Dendritic cell treated with granulocyte-macrophage colony-stimulating factor and Interleukin-4, amounts not matched to agents 40 ng/mL and 50 ng/mL, for 4 days (primary cell): ENCODE measurements at regions not wholly inside any gene's neighbourhood (a gene's known extent, or its start where the extent isn't known, plus 50 kb on each side); places are given as distances from the start of the nearest gene placed in this dataset.

ENCODE experiments used
- H3K27ac Mint-ChIP-seq: one replicate; pipeline ENCODE4 v1.8.0; 2022; ENCODE audit warnings: mild to moderate bottlenecking, mixed read lengths
- H3K27me3 Mint-ChIP-seq: one replicate; pipeline ENCODE4 v1.8.0; 2022; ENCODE audit warnings: mild to moderate bottlenecking, mixed read lengths
- H3K36me3 Mint-ChIP-seq: one replicate; pipeline ENCODE4 v1.8.0; 2022; ENCODE audit warnings: low read depth, mixed read lengths
- H3K4me1 Mint-ChIP-seq: one replicate; pipeline ENCODE4 v1.8.0; 2022; ENCODE audit warnings: low read depth, mixed read lengths
- H3K4me3 Mint-ChIP-seq: one replicate; pipeline ENCODE4 v1.8.0; 2022; ENCODE audit warnings: mild to moderate bottlenecking, moderate library complexity, mixed read lengths
- H3K9me3 Mint-ChIP-seq: one replicate; pipeline ENCODE4 v1.8.0; 2022; ENCODE audit warnings: mixed read lengths
- intact Hi-C: fragments of 100-400 bp; cut with micrococcal nuclease; formaldehyde crosslinking; loops from one replicate; pipeline ENCODE4 v1.15.0; 2022

DNA sequence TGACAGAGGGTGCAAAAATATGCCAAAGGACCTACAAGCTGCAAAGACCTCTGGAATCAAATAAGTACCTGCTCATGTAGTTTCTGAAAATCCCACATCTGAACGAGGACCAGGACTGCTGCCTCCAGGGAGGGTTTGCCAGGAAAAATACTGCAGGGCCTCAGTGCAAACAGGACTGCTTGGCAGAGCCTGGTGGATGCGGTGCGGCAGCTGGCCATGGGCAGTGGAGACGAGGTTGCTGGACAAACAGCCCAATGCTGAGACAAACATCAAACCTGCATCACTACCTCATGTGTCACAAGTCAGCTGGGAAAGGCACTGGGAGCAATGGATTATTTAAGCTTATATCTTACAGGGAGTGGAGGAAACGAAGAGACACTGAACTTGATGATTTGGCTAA lies 238.8 kb downstream of the PAX1 start:
- Mint-ChIP-seq H3K27ac (no peak overlapping the region), H3K4me1 (no peaks in the 10 kb centered on the region), H3K4me3 (no peak overlapping the region), H3K27me3 (no peaks in the 10 kb centered on the region), H3K9me3 (peaks cover 27% of the 10 kb centered on the region), H3K36me3 (no peaks in the 10 kb centered on the region)
- intact Hi-C loops: no loop called here

DNA sequence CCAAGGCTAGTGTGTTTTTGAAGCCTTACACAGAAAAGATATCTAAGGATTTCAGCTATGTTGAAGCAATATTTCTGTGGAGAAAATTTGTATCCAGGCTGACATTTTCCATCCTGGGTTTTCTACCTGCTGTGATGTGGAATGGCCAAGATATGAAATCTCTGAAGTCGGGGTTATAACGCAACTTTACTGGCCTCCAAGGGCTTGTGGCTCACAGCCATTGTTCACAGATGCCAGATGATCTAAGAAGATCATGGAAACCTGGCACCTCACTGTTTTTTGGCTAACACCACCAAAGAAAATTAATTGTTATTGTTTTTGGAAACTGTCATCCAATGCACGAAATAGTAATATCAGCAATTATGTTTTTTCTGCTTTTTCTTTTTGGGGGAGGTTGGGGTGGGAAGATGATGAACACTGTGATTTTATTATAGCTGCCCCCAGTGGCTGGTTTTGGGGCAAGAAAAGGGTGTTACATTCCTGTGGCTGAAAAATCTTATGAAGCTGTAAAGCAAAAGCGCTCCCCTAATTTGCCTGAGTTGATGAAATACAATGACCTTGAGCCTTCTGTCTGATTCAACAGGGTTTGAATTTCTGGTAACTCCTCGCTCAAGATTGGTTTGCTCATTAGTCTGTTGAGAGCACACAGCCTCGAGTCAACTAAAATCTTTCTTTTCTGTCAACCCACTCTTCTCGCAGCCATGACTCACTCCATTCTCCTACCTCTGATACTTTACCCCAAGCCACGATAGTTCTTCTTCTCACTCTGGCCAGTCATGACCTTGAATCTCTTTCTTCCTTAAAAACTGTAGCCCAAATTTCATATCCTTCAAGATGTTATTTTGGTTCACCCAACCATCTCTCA lies 236.7 kb downstream of the PAX1 start:
- intact Hi-C loops: no loop called here
- Mint-ChIP-seq H3K27ac (no peak overlapping the region), H3K9me3 (peaks cover 27% of the 10 kb centered on the region), H3K36me3 (no peaks in the 10 kb centered on the region), H3K4me3 (no peak overlapping the region), H3K27me3 (no peaks in the 10 kb centered on the region), H3K4me1 (no peaks in the 10 kb centered on the region)

DNA sequence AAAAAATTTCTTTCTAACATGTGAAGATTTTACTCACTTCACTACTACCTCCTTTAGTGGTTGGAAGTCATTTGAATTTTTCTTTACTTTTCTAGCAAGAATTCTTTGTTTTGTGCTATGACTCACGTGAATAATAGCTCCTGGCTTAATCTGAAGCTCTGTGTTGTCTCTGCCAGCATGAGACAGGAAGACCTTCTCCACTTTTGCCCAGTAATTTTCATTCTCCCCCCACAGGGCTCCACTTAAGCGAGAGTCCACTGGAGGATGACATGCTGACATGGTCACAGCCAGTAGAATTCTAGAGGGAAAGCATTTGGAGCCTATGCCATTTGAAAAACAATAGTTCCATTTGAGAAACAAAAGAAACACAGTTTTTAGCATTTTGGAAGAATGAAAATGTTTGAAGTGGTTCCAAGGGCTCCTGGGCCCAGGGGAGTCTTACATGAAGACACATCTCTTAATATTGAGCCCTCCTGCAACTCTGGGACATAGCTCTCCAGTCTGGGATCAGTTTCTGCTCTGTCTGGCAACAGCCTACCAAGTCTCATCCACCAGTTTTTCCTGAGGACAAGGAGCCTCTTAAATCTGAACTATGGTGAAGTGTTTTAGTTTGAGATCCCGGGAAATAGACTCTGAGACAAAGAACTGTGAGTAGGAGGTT lies 231.4 kb downstream of the PAX1 start:
- H3K4me3 Mint-ChIP-seq: no peak overlapping the region
- H3K4me1 Mint-ChIP-seq: no peaks in the 10 kb centered on the region
- no peak overlapping the region for H3K27ac Mint-ChIP-seq
- H3K9me3 Mint-ChIP-seq: peaks cover 8% of the 10 kb centered on the region
- H3K27me3 Mint-ChIP-seq: no peaks in the 10 kb centered on the region
- no peaks in the 10 kb centered on the region for H3K36me3 Mint-ChIP-seq
- intact Hi-C loops: no loop called here

DNA sequence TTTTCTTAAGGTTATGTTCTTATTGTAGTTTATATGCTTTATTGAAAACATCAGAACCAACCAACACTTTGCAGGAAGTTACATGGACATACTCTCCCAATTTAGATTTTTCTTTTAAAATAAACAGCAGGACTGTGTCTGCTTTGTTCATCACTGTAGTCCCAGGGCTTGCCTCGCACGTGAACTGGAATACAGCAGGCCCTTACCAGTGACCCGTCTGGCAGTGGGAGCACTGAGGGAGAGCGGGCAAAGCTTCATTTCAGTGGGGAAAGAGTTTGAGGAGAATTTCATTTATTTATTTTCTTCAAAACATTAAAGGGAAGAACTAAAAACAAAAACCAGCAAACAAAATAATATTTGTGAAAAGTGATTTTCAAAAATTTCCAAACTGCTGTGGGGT lies 230.8 kb downstream of the PAX1 start:
- Mint-ChIP-seq H3K9me3 (peaks cover 8% of the 10 kb centered on the region), H3K27ac (no peak overlapping the region), H3K4me1 (no peaks in the 10 kb centered on the region), H3K4me3 (no peak overlapping the region), H3K27me3 (no peaks in the 10 kb centered on the region), H3K36me3 (no peaks in the 10 kb centered on the region)
- intact Hi-C loops: no loop called here

DNA sequence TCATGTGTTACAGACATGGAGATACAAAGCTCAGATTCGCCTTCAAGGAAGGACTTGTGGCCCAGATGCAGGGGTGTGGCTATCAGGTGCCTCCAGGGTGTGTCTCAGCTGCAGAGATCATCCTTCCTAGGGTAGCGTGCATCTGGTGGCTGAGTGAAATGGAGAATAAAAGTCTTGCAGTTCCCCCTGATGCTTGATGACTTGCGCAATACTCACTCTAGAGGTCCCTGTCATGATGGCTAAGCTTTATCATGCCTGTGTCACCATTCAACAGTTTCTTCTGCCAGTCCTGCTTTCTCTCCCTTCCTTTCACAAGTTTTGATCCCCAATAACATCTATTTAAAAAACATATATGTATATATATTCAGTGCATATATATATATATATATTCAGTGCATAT lies 228.1 kb downstream of the PAX1 start:
- intact Hi-C loops: no loop called here
- no peaks in the 10 kb centered on the region for H3K27me3 Mint-ChIP-seq
- H3K9me3 Mint-ChIP-seq: peaks cover 9% of the 10 kb centered on the region
- H3K27ac Mint-ChIP-seq: no peak overlapping the region
- no peaks in the 10 kb centered on the region for H3K4me1 Mint-ChIP-seq
- H3K36me3 Mint-ChIP-seq: no peaks in the 10 kb centered on the region
- no peak overlapping the region for H3K4me3 Mint-ChIP-seq

DNA sequence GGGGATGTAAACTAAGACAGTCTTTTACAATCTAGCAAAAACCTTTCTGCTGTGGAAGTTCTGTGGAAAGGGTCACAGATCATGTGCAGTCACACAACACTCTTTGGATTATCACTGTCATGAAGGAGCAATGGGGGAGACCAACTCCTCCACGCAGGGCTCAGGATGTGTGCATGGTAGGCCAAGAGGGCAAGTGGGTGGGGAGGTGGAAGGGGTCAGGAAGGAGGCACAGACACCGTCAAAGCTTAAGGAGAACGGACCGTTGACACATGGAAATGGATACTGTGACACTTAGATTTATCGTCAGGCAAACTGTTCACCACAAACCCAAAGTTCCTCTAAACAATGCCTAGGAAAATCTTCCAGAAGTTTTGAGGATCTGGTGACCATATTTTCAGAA lies 215.8 kb downstream of the PAX1 start:
- Mint-ChIP-seq H3K9me3 (peaks cover 18% of the 10 kb centered on the region), H3K27ac (no peak overlapping the region), H3K27me3 (no peaks in the 10 kb centered on the region), H3K4me3 (no peak overlapping the region), H3K36me3 (no peaks in the 10 kb centered on the region), H3K4me1 (no peaks in the 10 kb centered on the region)
- intact Hi-C loops: no loop called here

DNA sequence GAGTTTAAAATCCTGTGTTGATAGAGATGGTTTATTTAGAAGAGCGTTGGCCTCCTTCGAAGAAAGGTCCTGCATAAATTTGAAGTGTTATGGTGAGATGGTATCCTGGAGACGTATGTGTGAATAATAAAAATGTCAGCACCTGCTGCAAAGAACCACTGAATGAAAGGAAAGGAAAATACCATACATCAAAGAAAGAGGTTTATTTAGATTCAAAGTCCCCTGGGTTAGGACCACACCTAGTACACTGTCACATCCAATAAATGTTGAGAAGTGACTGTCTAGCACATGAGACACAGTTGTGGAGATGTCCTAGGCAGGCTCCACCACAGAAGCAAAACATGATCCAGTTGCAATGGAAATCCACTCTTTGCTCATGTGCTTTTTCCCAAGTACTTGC lies 214.7 kb downstream of the PAX1 start:
- no peaks in the 10 kb centered on the region for H3K36me3 Mint-ChIP-seq
- no peak overlapping the region for H3K4me3 Mint-ChIP-seq
- intact Hi-C loops: no loop called here
- H3K27ac Mint-ChIP-seq: no peak overlapping the region
- peaks cover 18% of the 10 kb centered on the region for H3K9me3 Mint-ChIP-seq
- H3K4me1 Mint-ChIP-seq: no peaks in the 10 kb centered on the region
- no peaks in the 10 kb centered on the region for H3K27me3 Mint-ChIP-seq

DNA sequence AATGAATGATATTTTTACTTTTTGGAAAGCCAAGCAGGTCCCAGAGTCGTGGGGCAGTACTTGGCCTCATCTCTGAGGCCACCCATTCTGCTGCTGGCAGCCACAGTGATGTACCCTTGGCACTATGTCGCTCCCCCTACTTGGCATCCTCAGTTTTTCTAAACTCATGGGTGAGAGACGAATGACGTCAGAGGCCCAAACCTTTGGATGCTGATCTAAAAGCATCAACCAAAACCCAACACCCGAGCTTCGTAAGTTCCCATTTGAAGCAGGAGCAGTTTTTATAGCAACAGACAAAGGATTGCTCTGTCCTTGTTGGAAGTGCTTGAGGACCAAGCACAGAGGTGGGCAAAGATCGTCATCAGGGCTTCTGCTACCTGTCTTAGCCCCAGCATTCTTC lies 212.9 kb downstream of the PAX1 start:
- Mint-ChIP-seq H3K27me3 (no peaks in the 10 kb centered on the region), H3K27ac (no peak overlapping the region), H3K4me3 (no peak overlapping the region), H3K4me1 (no peaks in the 10 kb centered on the region), H3K9me3 (peaks cover 9% of the 10 kb centered on the region), H3K36me3 (no peaks in the 10 kb centered on the region)
- intact Hi-C loops: no loop called here

DNA sequence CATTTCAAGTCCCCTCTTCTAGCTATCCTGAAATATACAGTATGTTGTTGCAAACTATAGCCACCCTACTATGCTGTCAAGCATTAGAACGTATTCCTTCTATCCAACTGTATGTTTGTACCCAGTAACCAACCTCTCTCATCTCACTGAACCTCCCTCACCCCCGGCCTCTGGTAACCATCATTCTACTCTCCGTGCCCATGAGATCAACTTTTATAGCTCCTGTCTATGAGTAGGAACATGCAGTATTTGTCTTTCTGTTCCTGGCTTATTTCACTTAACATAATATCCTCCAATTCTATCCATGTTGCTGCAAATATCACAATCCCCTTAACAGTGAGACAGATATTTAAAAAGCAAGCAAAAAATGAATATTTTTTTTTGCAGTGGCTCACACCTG lies 196.9 kb downstream of the PAX1 start:
- H3K36me3 Mint-ChIP-seq: no peaks in the 10 kb centered on the region
- H3K4me1 Mint-ChIP-seq: no peaks in the 10 kb centered on the region
- H3K27ac Mint-ChIP-seq: no peak overlapping the region
- intact Hi-C loops: no loop called here
- H3K4me3 Mint-ChIP-seq: no peak overlapping the region
- peaks cover 10% of the 10 kb centered on the region for H3K9me3 Mint-ChIP-seq
- no peaks in the 10 kb centered on the region for H3K27me3 Mint-ChIP-seq

DNA sequence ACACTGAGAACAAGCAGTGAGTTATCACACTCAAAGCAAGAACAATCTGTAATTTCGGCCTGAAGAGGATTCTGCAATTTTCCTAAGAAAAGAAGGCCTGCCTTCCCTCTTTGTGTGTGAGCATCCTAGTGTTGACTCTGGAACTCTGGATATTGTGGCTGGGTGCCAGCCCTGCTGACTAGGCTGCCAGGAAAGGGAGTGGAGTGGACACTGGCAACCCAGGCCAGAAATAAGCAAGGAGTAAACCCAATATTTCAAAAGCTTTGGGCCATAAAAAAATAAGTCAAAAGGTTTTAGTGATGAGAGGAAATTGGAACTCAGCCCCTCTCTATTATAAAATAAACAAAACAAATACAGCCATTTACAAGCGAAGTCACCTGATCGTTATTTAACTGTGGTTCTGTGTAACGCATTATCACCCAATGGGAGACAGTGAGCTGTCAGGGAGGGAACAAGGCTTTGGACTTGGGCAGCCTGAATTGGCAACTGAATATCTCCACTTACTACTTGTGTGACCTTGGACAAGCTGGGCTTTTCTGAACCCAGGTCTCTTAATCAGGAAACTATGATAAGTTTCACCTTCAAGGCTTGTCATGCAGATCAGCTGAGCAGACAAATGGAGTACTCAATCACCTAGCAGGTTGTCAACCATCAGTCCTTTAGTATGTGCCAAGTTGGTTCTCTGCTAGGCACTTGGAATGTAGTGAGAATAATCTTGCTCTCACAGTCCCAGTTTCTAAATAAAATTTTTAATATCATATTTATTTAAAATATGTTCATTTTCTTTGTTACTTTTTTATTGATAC lies 196.2 kb downstream of the PAX1 start:
- H3K9me3 Mint-ChIP-seq: peaks cover 10% of the 10 kb centered on the region
- intact Hi-C loops: no loop called here
- H3K4me3 Mint-ChIP-seq: no peak overlapping the region
- H3K36me3 Mint-ChIP-seq: no peaks in the 10 kb centered on the region
- no peak overlapping the region for H3K27ac Mint-ChIP-seq
- H3K4me1 Mint-ChIP-seq: no peaks in the 10 kb centered on the region
- no peaks in the 10 kb centered on the region for H3K27me3 Mint-ChIP-seq

DNA sequence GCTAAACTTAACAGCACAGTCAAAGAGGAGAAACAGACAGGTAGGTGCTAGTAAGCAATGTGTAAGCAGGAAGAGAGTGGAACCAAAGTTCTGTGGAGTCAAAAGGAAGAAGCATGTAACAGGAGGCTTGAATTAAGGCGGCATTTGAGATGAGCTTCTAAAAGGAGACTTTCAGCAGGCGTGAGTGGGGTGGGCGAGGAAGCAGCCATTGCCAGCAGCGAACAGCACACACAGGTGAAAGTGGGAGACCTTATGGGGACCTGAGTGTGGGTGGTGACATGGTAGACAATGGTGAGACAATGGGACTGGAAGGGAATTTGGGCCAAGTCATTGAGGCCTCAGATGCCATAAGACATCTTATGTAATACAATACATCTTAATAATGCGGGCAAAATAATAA lies 195.0 kb downstream of the PAX1 start:
- no peaks in the 10 kb centered on the region for H3K27me3 Mint-ChIP-seq
- intact Hi-C loops: no loop called here
- H3K9me3 Mint-ChIP-seq: peaks cover 10% of the 10 kb centered on the region

DNA sequence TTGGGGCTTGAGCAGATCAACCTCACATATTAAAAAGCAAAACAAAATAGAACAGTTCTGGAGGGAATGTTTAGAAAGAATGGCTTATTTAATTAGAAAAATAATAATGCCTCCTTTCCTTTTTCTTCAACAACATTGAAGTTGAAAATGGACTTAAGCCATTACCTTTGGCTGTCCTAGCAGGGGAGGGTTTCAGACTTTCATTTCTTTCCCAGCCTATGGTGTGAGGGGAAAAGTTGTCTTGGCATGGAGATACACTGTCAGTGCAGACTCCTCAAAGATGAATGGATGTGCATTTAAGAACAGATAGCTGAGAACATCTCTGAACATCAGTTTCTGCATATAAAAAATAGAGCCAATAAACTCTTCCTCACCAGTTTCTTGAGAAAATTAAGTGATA lies 169.5 kb downstream of the PAX1 start:
- Mint-ChIP-seq H3K9me3 (peaks cover 34% of the 10 kb centered on the region), H3K4me3 (no peak overlapping the region), H3K36me3 (no peaks in the 10 kb centered on the region), H3K27ac (no peak overlapping the region), H3K4me1 (no peaks in the 10 kb centered on the region), H3K27me3 (no peaks in the 10 kb centered on the region)
- intact Hi-C loops: no loop called here

More for the DNA sequence above, 195.0 kb downstream of the PAX1 start:
- H3K36me3 Mint-ChIP-seq: no peaks in the 10 kb centered on the region
- no peak overlapping the region for H3K27ac Mint-ChIP-seq
- no peaks in the 10 kb centered on the region for H3K4me1 Mint-ChIP-seq
- H3K4me3 Mint-ChIP-seq: no peak overlapping the region

DNA sequence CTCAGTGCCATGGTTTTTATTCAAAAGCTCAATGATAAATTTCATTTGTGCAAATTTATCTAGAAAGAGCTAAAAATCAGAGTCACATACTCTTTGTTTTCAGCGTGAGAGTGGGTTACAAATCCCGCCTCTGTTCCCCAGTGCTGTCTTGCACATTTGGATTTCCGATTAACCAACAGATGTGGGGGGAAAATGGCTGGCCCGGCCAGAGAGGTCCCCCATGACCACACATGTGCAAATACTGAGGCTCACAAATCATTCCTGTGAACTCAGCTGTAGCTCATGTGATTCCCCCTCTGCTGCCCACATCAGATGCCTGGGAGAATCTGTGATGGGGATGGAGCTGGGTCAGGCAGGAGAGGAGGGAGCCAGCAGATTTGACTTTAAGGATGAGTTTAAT lies 168.7 kb downstream of the PAX1 start:
- intact Hi-C loops: no loop called here
- H3K27me3 Mint-ChIP-seq: no peaks in the 10 kb centered on the region
- no peak overlapping the region for H3K4me3 Mint-ChIP-seq
- peaks cover 31% of the 10 kb centered on the region for H3K9me3 Mint-ChIP-seq
- H3K27ac Mint-ChIP-seq: no peak overlapping the region
- H3K36me3 Mint-ChIP-seq: no peaks in the 10 kb centered on the region
- no peaks in the 10 kb centered on the region for H3K4me1 Mint-ChIP-seq

DNA sequence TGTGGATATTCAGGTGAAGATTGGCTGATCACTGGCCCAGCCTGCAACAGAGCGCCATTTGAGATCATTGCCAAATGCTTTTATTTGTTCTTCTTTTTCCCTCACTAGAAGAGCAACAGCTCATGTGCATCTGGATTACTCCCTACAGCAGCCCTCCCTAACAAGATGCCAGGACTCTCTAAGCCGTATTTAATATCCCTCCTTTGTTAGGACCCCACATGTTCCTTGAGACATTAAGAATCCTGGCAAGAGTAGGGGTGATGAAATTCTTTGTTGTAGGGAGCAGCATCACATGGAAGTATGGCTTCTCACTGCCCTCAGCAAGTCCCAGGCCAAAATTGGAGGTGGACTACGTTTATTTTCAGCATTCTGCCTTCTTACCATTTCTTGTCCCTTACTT lies 167.8 kb downstream of the PAX1 start:
- Mint-ChIP-seq H3K4me3 (no peak overlapping the region), H3K27me3 (no peaks in the 10 kb centered on the region), H3K4me1 (no peaks in the 10 kb centered on the region), H3K27ac (no peak overlapping the region), H3K9me3 (peaks cover 31% of the 10 kb centered on the region), H3K36me3 (no peaks in the 10 kb centered on the region)
- intact Hi-C loops: no loop called here
